Central memory CD4-positive, alpha-beta T cell (primary cell): ENCODE measurements at regions not wholly inside any gene's neighbourhood (a gene's known extent, or its start where the extent isn't known, plus 50 kb on each side); places are given as distances from the start of the nearest gene placed in this dataset.

Experiments used
- DNase-seq: peaks from one replicate; pipeline ENCODE4 v3.0.0; 2022

DNA sequence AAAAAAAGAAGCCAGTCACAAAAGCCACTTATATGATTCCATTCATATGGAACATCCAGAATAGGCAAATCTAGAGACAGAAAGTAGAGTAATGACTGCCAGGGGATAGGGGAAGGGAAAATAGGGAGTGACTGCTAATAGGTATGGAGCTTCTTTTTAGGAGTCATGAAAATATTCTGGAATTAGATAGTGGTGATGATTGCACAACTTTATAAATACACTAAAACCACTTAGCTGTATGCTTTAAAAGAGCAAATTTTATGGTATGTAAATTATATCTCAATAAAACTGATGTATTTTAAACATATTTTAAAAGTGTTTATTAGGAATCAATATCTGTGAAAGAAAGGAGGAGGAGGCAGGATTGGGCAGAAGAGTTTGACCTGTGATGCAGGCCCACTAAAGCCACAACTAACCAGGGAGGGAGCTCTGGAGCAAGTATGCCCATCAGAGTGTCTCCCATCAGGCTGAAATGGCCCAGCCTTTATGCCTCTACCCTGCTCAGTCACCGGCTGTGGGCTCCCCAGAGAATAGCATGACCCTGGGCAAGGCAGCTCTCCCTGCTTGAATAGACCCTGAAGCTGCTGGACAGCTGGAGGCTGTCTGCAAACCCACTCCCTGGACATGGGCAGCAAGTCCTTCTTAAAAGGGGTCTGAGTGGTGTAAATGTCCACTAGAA is 96.0 kb upstream of the SLC44A1 start:
- DNase-seq: no peak

DNA sequence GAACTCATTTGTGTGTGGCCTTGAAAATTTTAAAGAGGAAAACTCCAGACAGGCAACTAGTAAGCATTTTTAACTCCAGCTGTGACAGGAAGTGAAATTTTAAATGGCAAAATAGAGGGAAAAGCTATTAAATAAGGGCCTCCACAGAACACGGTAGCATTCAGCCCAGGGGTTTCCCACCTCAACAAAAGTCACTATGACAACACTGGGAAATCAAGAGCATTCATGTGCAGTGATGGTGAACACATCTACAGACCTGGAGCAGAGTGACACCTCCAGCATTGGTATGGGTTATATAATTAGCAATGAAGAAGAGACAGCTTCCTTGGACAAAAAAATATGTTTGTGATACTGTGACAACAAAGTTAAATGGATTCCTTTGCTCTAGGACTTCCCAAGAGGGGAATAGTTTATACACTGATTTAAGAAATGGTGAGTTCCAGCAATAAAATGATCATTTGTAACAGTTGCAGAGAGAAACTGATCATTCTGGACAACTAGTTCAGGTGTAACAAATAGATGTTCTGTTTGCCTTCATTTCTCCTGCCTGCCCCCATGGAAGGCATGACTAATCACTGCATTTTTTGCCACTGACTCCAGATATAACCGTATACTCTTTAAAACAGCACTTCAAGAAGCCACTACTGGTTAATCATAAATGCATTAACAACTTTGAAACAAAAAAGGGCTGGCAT is 93.3 kb upstream of the SLC44A1 start:
- no peak for DNase-seq

DNA sequence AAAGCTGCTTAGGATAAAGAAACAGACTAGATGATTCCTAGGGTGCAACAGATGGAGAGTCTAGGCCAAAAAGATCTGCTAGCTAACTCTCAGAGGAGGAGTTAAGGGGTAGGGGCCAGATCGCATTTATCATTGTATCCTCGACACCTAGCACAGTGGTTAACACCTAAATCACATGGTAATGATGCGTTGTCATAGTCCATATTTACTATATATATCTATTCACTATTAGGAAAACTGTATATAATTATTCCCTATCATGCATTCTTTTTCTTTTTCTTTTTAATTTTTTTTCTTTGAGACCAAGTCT is 92.8 kb upstream of the SLC44A1 start:
- no peak for DNase-seq

DNA sequence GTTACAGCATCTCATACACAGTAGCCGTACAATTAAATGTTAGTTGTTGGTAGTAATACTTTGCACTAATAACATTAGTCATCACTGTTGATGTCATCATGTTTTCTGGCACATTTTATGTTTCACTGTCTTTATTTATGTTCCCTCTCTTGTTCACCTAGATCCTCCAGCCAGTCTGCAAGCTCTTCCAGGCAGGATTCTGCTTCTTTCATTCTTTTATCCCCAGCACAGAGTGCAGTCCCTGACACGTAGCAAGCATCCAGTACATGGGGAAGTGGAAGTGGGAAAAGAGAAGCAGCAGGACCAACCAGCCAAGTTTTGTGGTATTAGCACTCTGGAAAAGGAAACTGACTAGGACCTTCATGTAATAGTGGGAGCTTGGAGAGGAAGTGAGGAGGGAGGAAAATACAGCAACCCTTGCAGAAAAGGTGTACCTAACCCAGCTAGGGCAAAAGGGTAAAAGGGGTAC is 89.7 kb upstream of the SLC44A1 start:
- DNase-seq: no peak

DNA sequence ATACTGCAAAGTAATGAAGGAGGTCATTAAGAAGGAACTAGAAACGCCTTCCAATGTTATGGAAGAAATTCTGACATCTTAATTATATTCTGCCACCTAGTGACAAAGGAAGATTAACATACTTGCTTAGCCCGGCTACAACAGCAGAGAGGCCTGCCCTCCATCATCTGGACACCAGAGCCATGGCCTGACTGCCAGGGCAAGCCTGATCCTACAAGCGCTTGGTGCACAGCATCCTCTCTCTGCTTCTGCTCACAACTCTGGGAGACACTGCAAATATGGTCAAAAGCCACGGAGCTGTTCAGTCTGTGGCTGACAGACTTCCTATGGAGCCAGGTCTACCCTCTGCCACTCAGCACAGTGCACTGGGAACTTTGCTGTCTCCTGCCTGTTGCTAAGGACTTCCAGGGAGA is 87.3 kb upstream of the SLC44A1 start:
- peak; percentile 39 for DNase-seq

DNA sequence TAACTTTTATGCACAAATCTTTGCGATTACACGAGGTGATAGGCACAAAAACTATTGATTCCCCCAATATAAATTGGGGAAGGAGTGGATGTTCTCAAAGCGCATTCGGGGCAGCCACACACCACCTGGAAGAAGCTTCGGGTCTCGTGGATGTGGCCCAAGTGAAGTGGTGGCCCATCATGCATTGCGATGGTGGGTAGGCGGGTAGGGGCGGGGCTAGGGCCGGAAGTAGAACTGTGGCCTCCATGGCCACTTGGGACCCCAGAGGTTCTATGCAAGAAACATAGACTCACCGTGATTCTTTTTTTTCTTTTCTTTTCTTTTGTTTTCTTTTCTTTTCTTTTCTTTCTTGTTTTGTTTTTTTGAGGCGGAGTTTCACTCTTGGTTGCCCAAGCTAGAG is 86.4 kb upstream of the SLC44A1 start:
- no peak for DNase-seq

DNA sequence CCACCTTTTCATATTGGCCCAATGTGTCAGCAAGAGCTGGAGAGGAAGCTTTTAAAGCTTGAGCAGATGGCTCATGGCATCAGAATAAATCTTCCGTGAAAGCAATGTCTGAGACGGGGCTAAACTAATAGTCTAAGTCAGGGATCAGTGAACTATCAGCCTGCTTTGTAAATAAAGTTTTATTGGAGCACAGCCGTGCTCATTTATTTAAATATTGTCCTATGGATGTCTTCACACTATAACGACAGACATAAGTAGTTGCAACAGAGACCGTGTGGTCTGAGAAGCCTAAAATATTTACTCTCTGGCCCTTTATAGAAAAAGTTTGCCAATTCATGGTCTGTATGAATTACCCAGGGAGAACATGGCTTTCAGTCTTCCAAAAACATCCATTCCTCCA is 85.6 kb upstream of the SLC44A1 start:
- no peak for DNase-seq

DNA sequence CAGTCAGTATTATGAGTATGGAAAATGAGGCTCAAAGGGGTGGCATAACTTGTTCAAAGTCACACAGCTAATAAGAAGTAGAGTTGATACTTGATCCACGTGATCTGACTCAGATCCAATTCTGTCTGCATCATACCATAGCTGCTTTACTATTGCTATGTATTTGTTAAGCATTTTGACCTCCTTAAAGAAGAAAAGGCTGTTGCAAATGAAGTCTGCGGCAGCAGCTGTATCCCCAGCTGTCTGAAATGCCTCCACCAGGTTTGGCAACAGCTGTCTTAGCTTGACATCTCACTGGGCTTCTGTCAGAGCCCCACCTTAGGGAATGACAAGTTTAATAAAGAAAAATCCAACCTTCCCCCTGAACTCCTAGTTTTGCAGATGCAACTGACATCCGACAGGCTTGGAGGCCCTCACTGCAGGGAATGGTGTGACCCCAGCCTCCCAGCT is 75.6 kb upstream of the SLC44A1 start:
- no peak for DNase-seq

DNA sequence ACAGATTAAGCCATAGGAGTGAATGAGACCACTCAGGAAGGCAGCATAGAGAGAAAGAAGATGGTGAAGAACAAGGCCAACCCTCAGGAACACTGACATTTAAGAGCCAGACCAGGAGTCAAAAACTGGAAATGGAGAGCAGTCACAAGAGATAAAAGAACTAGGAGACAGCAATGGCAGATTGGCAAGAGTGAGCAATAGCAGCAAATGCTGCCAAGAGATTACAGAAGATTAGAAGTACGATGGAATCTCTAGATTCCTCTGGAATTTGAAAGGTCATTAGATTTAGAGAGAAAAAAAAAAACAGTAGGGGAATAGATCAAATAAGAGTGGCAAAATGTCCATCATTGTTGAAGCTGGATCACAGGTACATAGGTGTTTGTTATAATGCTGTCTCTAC is 73.4 kb upstream of the SLC44A1 start:
- no peak for DNase-seq

DNA sequence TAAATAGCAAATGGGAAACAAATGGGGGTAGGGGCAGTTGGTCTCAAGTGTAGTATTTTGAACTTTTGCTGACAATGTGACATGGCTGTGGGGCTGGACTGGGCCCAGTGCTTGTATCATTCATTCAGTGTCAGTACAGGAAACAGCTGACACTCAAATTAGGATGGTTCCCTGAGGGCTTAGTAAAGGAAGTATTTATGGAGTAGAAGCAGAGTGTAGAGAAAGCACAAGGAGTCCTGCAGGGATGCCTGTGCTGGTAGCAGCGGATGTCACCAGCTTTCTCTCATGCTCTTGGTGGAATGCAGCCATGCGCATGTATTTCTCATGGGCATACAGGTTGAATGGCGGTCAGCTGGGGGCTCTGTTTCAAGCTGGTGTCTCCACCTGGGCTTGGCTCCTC is 72.9 kb upstream of the SLC44A1 start:
- no peak for DNase-seq

DNA sequence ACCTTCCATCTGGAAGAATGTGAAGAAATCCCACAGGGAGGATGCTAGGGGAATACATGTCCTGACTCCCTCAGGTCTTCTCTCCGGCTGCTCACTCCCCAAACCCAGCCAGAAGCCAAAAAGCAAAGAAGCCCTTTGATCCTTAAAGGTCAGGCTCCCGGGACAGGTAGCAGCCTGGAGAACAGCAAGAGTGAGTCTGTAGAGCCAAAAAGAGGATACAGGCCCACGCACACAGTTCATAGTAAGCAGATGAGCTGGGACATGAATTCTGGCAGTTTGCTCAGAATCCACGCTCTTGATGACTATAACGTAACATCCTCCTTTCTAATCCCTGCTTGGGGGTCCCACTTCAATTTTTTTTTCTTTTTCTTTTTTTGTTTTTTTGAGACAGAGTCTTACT is 72.0 kb upstream of the SLC44A1 start:
- no peak for DNase-seq

DNA sequence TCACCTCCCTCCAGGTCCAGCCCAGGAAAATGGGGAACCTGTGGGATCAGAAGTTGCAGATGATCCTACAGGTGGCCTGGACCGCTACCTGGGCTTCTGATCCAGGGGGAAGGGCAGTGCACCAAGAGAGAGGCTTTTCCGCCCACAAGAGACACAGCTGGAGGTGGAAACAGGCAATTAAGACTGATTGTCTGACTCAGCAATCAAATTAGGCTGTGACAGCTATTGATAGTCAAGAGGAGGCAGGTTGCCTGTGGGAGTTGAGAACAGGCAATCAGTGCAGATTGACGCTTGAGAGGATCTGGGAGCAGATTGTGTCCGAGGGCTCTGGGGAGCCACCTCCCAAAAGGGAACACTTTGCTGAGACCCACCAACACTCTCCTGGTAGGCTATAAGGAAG is 71.1 kb upstream of the SLC44A1 start:
- no peak for DNase-seq

DNA sequence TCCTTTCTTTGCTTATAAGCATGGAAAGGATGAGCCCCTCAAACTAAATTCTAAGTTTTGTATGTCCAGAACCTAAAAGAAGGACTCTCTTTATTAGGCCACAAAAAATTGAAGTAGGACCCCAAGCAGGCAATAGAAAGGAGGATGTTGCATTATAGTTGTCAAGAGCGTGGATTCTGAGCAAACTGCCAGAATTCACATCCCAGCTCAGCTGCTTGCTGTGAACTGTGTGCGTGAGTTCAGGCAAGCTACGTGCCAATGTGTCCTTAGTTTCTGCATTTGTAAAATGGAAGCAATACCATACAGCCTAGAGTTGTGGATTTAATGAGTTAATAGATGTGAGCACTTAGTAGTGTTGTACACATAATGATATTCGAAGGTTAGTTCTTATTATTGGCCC is 70.6 kb upstream of the SLC44A1 start:
- DNase-seq: no peak

DNA sequence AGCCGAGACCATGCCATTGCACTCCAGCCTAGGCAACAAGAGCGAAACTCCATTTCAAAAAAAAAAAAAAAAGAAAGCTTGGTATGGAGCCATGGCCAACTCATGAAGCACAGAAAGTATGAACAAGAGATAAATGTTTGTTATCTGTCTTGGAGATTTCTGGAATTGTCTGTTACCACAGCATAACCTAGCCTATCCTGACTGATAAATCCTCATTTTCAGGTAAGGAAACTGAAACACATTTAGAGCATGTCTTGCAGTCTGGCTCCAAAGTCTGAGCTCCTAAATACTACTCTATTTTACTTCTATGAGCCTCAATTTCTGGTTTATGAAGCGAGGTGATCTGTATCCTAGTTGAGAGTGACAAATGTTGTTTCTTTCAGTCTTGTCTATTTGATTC is 68.3 kb upstream of the SLC44A1 start:
- no peak for DNase-seq

DNA sequence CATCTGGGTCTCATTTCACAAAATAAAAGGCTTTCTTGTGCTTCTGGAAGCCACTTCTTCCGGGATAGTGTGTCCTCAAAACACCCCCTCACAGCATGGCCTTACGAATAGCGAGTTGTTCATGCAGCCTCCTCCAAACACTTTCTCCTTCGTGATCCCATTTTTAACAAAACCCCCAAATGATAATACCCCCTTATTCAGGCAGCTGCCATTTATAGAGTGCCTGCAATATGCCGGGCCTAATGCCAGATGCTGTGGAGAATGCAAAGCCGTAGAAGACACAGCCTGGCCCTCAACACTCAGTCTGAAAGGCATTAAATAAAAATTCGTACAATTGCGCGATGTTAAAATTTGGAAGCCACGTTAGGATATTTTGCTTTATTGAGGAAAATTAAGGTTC is 66.4 kb upstream of the SLC44A1 start:
- no peak for DNase-seq

DNA sequence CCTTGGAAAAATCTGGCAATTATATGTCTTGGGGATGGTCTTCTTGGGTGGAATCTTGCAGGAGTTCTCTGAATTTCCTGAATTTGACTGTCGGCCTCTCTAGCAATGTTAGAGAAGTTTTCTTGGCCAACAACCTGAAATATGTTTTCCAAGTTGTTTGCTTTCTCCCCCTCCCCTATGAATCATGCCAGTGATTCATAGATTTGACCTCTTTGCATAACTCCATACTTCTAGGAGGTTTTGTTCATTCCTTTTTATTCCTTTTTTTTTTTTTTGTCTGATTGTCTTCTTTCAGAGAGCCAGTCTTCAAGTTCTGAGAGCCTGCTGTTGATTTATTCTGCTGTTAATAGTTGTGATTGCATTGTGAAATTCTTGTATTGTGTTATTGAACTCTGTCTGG is 56.7 kb upstream of the SLC44A1 start:
- DNase-seq: no peak

DNA sequence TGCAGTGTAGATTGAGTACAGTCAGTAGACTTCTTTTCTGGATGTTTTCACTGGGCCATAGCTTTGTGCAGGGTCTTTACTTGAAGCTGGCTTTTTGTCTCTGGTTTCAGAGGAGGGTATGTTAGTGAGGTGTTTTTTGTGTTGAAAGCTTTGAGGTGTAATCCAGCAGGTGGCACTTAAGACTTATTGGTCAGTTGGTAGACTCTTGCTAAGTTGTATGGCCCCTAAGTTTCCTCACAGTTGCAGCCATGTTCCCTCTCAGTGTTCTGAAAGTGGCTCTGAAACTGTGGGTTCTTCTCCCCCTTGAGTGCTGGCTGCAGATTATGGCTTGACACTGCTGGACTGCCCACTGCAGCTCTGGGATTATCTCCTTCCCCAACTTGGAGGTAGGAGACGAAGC is 55.7 kb upstream of the SLC44A1 start:
- DNase-seq: no peak

DNA sequence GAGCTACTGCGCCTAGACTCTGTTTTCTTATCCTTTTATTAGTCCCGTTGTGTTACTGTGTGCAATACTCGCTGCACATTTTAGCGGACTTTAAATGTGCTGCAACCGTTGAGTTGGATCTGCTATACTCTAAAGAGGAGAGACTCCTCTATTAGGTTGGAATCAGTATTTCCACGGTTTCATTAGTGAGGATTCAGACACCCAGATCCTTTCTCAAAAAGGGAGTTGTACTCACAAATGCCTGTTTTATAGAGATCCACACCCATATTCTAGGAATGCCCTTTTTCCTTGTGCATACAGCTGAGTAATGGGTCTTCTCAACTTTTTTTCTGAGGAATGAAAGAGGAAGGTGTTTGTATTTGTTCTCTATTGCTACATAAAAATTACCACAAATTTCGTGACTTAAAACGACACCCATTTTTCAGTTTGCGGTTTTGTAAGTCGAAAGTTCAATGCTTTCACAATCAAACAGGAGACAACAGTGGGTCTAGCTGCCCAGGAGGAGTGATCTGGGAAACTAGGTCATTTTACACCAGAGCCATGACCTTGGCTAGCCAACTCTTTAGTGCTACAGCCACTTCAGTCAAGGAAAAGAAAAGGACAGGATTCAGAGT is 52.8 kb upstream of the SLC44A1 start:
- DNase-seq: no peak

DNA sequence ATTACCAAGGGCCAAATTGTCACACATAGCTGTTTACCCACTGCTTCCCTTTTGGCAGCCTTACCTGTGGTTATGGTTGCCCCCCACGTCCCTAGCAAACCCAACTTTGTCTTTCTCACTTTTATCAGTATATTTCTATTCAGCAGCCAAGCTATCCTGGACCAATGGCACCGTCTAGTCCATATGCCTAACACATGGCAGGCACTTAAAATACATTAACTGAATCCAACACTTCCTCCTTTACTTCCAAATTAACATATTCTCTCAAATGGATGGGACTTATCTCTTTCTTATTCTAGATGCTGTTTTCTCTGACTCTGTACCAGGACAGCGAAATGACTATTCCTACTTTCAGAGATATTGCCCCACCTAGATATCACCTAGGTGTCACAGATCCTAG is 50.9 kb upstream of the SLC44A1 start:
- DNase-seq: no peak

DNA sequence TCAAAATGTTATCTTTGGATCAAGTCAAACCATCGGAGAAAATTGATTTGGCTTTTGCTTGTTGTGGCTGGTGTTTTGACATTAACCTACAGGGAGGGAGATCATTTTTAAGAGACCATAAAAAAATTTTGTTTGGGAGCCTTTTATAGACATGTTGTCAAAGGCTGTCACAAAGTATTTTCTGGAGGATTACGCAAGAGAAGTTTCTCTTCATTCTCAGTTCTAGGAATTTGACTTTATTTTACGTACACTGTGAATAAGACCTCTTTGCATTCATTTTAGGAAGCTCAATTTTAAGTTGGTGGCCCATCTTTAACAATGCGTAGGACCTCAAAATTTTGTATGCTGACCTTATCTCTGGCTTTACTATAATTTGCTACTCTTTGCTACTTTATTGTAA is 50.2 kb upstream of the SLC44A1 start:
- no peak for DNase-seq
